ENCODE measurements at regions not wholly inside any gene's neighbourhood (a gene's known extent, or its start where the extent isn't known, plus 50 kb on each side); places are given as distances from the start of the nearest gene placed in this dataset.
"Not testable (repeated sequence)": the region's sequence is repeated elsewhere in the genome, so short reads cannot be mapped to it uniquely, and the experiment has no call there.

- H3K27me3 ChIP-seq (replicated peaks; ENCODE audit: control insufficient read depth, insufficient read depth, low read length, poor library complexity, severe bottlenecking); H3K4me3 ChIP-seq (ENCODE audit: insufficient read depth, low read depth, low read length, poor library complexity, severe bottlenecking); DNase-seq; H3K27ac ChIP-seq (ENCODE audit: insufficient read depth, low read length, poor library complexity, severe bottlenecking); H3K36me3 ChIP-seq (ENCODE audit: control insufficient read depth, insufficient read depth, low read length); H3K4me1 ChIP-seq (ENCODE audit: control insufficient read depth, insufficient read depth, low read length, poor library complexity, severe bottlenecking); H3K9me3 ChIP-seq (ENCODE audit: control insufficient read depth, low read length): not testable (repeated sequence)
Observed at GRCh38 chr14:105751291-105751751, 224.9 kb downstream of the TMEM121 start.

GRCh38 chr14:105752420-105752819, 226.0 kb downstream of the TMEM121 start:
- not testable (repeated sequence) for H3K9me3 ChIP-seq (ENCODE audit: control insufficient read depth, low read length); H3K27ac ChIP-seq (ENCODE audit: insufficient read depth, low read length, poor library complexity, severe bottlenecking); H3K4me3 ChIP-seq (ENCODE audit: insufficient read depth, low read depth, low read length, poor library complexity, severe bottlenecking); H3K27me3 ChIP-seq (replicated peaks; ENCODE audit: control insufficient read depth, insufficient read depth, low read length, poor library complexity, severe bottlenecking); H3K4me1 ChIP-seq (ENCODE audit: control insufficient read depth, insufficient read depth, low read length, poor library complexity, severe bottlenecking); DNase-seq; H3K36me3 ChIP-seq (ENCODE audit: control insufficient read depth, insufficient read depth, low read length)

- Histone ChIP-seq H3K4me1 (ENCODE audit: control insufficient read depth, insufficient read depth, low read length, poor library complexity, severe bottlenecking) (no peaks in the 10 kb centered on the region), H3K9me3 (ENCODE audit: control insufficient read depth, low read length) (no peaks in the 10 kb centered on the region), H3K4me3 (ENCODE audit: insufficient read depth, low read depth, low read length, poor library complexity, severe bottlenecking) (no peak overlapping the region), H3K27ac (ENCODE audit: insufficient read depth, low read length, poor library complexity, severe bottlenecking) (no peak overlapping the region), H3K27me3 (replicated peaks; ENCODE audit: control insufficient read depth, insufficient read depth, low read length, poor library complexity, severe bottlenecking) (no peaks in the 10 kb centered on the region), H3K36me3 (ENCODE audit: control insufficient read depth, insufficient read depth, low read length) (no peaks in the 10 kb centered on the region)
- no peak for DNase-seq
Observed at GRCh38 chr14:105760691-105761344, 234.4 kb downstream of the TMEM121 start.

DNA sequence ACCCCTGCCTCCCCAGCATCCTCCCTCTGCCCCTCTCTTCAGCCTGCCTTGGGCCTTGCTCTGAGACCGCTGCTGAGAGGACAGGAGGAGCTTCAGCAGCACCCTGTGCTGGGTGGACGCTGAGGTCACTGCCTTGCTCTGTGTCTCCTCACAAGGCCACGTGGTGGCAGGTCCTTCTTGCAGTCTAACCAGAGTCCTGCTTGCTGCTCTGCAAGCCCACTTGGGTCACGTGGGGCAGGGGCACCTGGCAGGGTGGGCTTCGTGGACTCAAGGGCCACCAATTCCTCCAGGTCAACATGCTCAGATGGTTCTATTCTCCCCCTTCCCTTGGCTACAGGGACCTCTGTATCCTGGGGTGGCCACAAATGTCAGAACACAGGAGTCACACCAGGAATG, 235.0 kb downstream of the TMEM121 start:
- not testable (repeated sequence) for DNase-seq; H3K4me1 ChIP-seq (ENCODE audit: control insufficient read depth, insufficient read depth, low read length, poor library complexity, severe bottlenecking); H3K27ac ChIP-seq (ENCODE audit: insufficient read depth, low read length, poor library complexity, severe bottlenecking); H3K36me3 ChIP-seq (ENCODE audit: control insufficient read depth, insufficient read depth, low read length); H3K4me3 ChIP-seq (ENCODE audit: insufficient read depth, low read depth, low read length, poor library complexity, severe bottlenecking); H3K9me3 ChIP-seq (ENCODE audit: control insufficient read depth, low read length); H3K27me3 ChIP-seq (replicated peaks; ENCODE audit: control insufficient read depth, insufficient read depth, low read length, poor library complexity, severe bottlenecking)

GRCh38 chr14:105761842-105762241, 235.5 kb downstream of the TMEM121 start:
- Histone ChIP-seq H3K4me3 (ENCODE audit: insufficient read depth, low read depth, low read length, poor library complexity, severe bottlenecking) (no peak overlapping the region), H3K9me3 (ENCODE audit: control insufficient read depth, low read length) (no peaks in the 10 kb centered on the region), H3K27ac (ENCODE audit: insufficient read depth, low read length, poor library complexity, severe bottlenecking) (no peak overlapping the region), H3K4me1 (ENCODE audit: control insufficient read depth, insufficient read depth, low read length, poor library complexity, severe bottlenecking) (no peaks in the 10 kb centered on the region), H3K27me3 (replicated peaks; ENCODE audit: control insufficient read depth, insufficient read depth, low read length, poor library complexity, severe bottlenecking) (no peaks in the 10 kb centered on the region), H3K36me3 (ENCODE audit: control insufficient read depth, insufficient read depth, low read length) (no peaks in the 10 kb centered on the region)
- no peak for DNase-seq

GRCh38 chr14:105762262-105762661, 235.9 kb downstream of the TMEM121 start:
- H3K36me3 ChIP-seq (ENCODE audit: control insufficient read depth, insufficient read depth, low read length); H3K4me3 ChIP-seq (ENCODE audit: insufficient read depth, low read depth, low read length, poor library complexity, severe bottlenecking); H3K4me1 ChIP-seq (ENCODE audit: control insufficient read depth, insufficient read depth, low read length, poor library complexity, severe bottlenecking); H3K27ac ChIP-seq (ENCODE audit: insufficient read depth, low read length, poor library complexity, severe bottlenecking); DNase-seq; H3K27me3 ChIP-seq (replicated peaks; ENCODE audit: control insufficient read depth, insufficient read depth, low read length, poor library complexity, severe bottlenecking); H3K9me3 ChIP-seq (ENCODE audit: control insufficient read depth, low read length): not testable (repeated sequence)

- not testable (repeated sequence) for H3K27me3 ChIP-seq (replicated peaks; ENCODE audit: control insufficient read depth, insufficient read depth, low read length, poor library complexity, severe bottlenecking); H3K4me3 ChIP-seq (ENCODE audit: insufficient read depth, low read depth, low read length, poor library complexity, severe bottlenecking); H3K4me1 ChIP-seq (ENCODE audit: control insufficient read depth, insufficient read depth, low read length, poor library complexity, severe bottlenecking); H3K36me3 ChIP-seq (ENCODE audit: control insufficient read depth, insufficient read depth, low read length); DNase-seq; H3K9me3 ChIP-seq (ENCODE audit: control insufficient read depth, low read length); H3K27ac ChIP-seq (ENCODE audit: insufficient read depth, low read length, poor library complexity, severe bottlenecking)
Observed at GRCh38 chr14:105764254-105764901, 238.0 kb downstream of the TMEM121 start.

GRCh38 chr14:105765072-105765825, 238.9 kb downstream of the TMEM121 start:
- H3K4me3 ChIP-seq (ENCODE audit: insufficient read depth, low read depth, low read length, poor library complexity, severe bottlenecking); H3K4me1 ChIP-seq (ENCODE audit: control insufficient read depth, insufficient read depth, low read length, poor library complexity, severe bottlenecking); H3K36me3 ChIP-seq (ENCODE audit: control insufficient read depth, insufficient read depth, low read length); H3K27ac ChIP-seq (ENCODE audit: insufficient read depth, low read length, poor library complexity, severe bottlenecking); DNase-seq; H3K9me3 ChIP-seq (ENCODE audit: control insufficient read depth, low read length); H3K27me3 ChIP-seq (replicated peaks; ENCODE audit: control insufficient read depth, insufficient read depth, low read length, poor library complexity, severe bottlenecking): not testable (repeated sequence)

GRCh38 chr14:105765893-105766614, 239.7 kb downstream of the TMEM121 start:
- H3K4me1 ChIP-seq (ENCODE audit: control insufficient read depth, insufficient read depth, low read length, poor library complexity, severe bottlenecking): no peaks in the 10 kb centered on the region
- H3K4me3 ChIP-seq (ENCODE audit: insufficient read depth, low read depth, low read length, poor library complexity, severe bottlenecking): no peak overlapping the region
- H3K27ac ChIP-seq (ENCODE audit: insufficient read depth, low read length, poor library complexity, severe bottlenecking): no peak overlapping the region
- H3K27me3 ChIP-seq (replicated peaks; ENCODE audit: control insufficient read depth, insufficient read depth, low read length, poor library complexity, severe bottlenecking): no peaks in the 10 kb centered on the region
- H3K36me3 ChIP-seq (ENCODE audit: control insufficient read depth, insufficient read depth, low read length): no peaks in the 10 kb centered on the region
- H3K9me3 ChIP-seq (ENCODE audit: control insufficient read depth, low read length): no peaks in the 10 kb centered on the region
- DNase-seq: no peak

Measured in effector memory CD4-positive, alpha-beta T cell (primary cell).